Stimulated activated CD4-positive, alpha-beta T cell treated with anti-CD3 and anti-CD28 coated beads, Interleukin-15, amount 100 ng/mL, for 48 hours (primary cell): ENCODE measurements at regions not wholly inside any gene's neighbourhood (a gene's known extent, or its start where the extent isn't known, plus 50 kb on each side); places are given as distances from the start of the nearest gene placed in this dataset.

ENCODE experiments used
- DNase-seq, 2 donors: peaks; one replicate each; pipeline ENCODE4 v3.0.0-alpha.2; 2020; ENCODE audit warnings: low read depth in 2 of 2

DNA sequence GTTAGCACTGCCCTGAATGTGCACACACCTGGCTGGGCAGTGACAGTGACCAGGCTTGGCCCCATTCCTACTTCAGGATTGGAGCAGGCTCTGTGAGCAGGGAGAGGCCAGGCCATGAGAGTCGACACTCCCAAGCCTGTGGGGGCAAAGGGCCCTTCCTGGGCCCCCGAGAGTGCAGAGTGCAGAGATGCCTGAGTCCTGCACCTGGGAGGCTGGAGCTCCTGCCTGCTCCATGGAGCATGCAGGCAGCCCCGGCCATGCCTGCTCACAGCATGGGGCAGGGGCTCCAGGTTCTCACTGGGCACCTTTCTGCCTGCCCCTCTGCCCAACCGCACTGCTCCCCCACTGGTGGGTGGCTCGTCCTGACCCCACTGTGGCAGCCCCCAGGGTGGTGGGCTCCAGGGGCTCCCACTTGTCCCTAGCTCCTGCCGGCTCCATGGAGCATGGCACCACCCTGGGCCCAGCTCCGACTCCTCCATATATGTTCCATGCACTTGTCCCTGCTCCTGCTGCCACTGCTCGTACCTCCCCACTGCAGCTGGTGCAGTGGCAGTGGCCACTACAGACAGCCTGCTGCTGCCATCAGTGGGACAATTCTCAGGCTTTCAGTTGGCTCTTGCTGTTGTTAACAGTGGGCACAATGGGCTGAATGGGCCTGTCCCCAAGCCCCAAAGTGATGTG lies 282.0 kb downstream of the RPRM start:
- no peak for DNase-seq

DNA sequence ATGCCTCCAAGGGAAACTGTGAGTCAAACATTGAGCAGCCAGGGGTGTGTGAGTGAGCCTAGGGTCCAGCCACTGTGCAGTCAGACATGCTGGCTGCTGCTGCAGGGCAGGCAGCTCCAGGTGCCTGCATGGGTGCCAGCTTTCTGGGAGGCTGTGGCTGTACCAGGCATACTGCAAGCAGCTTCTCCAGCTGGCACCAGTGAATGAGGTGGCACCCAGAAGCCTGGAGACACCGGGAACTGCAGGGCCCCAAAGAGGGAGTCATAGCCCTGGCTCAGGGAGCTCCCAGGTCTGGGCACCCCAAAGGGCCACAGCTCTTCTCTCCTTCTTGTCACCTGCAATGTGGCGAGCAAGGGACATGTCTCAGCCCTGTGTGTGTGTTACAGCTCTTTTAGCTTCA lies 283.2 kb downstream of the RPRM start:
- DNase-seq: no peak

DNA sequence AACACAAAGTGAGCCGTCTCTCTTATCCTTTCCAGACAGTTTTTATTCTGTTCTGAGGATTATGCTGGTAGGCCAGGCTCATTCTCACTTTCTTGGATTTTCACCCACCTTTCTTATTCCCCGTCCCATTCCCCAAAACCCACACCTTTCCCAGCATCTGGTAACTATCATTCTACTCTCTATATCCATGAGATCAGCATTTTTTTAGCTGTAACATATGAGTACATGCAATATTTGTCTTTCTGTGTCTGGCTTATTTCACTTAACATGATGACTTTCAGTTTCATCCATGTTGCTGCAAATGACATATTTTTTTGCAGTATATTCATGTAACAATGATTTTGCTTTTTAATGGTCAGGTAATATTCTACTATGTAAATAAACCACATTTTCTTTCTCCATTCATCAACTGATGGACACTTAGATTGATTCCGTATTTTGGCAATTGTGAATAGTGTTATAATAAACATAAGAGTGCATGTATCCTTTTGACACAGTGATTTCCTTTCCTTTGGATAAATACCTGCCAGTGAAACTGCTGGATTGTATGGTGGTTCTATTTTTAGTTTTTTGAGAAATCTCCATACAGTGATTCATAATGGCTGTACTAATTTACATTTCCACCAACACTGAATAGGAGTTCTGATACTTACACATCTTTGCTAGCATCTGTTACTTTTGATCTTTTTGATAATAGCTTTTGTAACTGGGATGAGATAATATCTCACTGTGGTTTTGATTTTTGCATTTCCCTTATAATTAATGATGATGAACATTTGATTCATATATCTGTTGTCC lies 289.3 kb downstream of the RPRM start:
- DNase-seq: no peak

DNA sequence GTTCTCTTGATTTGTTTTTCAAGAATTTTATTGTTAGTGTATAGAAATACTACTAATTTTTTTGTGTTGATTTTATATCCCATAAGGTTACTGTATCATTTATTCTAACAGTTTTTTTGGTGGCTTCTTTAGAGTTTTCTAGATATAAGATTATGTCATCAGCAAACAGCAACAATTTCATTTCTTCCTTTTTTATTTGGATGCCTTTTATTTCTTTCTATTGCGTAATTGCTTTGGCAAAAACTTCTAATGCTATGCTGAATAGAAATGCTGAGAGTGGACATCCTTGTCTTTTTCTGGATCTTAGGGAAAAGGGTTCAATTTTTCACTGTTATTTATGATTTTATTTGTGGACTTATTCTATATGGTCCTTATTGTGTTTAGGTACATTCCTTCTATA lies 298.8 kb downstream of the RPRM start:
- DNase-seq: no peak

DNA sequence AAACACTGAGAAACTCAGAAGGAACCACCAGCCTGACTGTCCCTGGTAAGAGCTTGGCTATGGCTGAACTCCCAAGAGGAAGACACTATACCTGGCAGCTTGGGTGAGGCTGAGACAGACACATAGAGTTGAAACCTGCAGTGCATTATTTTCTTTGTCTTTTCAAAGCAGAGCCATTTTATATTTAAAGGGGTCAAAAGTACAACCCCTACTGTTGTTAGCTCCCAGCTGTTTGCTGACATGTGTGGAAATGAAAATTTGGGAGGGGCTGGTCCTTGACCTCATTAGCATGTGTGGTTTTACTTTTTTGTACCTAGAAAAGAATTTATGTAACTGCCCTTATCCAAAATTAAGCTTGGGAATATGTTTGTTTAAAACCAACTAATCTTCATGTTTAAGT lies 309.0 kb downstream of the RPRM start:
- DNase-seq: no peak

DNA sequence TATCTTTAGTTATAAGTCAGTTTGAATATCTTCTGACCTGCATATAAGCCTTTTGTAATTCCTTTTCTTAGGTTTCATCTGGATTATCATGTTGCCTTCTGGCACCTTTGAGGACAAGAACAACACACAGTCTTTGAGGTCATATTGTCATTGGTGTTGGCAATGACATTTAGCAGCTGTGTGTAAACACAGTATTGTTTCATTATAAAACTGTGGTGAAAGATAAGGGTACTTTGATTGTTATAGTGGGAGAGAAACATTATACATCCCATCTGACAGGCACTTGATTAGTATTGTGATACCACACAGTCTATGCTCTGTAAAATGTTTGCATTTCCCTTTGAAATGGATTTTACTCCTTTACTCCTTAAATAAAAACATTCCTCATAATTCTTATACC lies 313.5 kb downstream of the RPRM start:
- DNase-seq: no peak

DNA sequence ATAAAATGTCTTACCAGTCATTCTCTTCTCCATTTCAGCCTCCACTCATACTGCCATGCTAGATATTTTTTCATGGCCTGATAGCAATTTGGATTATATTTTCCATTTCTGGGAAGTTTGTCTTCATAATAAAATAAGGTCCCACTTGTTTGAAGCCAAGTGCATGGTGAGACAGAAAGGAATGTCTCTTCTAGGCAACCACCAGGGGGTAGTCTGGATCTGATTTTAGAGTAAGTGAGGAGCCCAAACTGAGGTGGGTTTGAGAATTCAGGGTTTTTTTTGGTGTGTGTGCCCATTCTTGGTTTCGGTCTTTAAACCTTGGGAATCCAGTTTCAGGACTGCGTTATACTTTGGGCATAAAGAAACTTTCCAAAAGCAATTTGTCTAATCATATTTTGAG lies 315.5 kb downstream of the RPRM start:
- no peak for DNase-seq

DNA sequence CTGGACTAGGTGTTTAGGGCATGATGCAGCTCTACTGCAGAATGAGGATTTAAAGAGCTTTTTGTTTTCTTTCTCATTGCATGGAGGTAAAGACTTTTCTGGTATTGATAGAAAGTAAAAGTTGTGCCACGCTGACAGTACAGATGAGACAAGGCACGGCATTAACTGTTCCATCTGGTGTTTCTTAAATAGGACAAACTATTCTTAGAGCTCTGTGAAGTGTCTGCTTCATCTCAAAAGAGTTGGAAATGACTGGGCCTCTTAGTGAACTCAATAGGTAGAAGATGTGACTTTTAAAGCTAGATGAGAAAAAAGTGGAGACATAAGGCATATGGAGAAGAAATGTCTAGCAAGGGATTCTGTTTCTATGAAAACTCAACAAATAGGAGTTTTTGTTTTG lies 321.8 kb downstream of the RPRM start:
- DNase-seq: no peak

DNA sequence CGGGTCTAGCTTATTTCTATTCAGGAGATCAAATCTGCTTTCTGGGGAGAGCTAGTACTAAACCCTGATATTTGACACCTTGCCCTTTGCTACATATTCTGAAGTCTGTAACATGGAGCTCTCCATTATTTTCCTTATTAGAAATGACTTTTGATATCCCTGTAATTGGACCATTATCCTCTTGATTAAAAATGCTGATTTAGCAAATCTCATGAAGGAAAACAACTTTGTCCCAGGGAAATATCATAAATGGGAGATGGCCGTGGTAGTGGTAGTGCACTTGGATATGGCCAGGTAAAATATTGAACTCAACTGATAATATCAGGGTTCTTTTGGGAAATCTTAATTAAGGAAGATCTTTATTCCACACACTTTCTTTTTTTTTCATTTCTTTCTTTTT lies 326.5 kb downstream of the RPRM start:
- no peak for DNase-seq

DNA sequence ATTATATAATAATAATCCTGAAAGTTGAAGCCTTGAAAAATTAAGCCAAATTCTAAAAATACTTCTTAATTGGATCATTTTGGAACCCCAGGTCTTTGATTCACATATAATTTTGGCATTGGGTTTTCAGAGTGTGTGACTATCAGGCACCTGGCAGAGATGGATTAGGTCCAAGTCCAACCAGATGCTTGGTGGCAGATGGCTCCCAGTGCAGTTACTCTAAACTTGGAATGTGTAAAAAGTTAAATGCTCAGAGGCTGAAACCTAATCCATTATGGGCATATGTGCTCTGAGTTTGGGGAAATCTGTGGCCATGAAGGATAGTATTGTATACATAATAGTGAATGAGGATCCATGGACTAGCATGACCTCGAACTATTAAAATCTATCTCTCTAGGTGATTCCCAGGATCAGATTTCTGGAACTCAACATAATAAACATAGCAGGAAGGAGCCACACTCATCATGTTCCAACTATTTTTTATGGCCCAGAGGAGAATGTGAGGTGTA lies 333.0 kb downstream of the RPRM start:
- no peak for DNase-seq

DNA sequence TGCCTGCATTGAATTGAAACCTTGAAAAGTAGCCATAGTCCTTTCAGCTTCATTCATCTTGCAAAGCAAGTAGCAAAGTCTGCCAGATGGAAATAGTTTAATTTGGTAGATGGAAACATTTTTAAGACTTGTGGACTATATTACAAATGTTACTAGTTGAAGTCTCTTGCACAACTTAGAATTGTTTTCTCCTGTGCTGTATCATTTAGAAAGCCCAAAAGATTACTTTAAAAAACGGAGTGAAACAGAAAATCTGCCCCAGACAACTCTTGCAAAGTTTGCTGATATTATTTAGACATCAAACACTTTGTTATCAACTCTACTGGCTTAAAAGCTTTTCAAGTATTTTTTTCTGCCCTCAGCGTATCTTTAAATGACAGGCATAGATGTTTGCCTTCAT lies 335.0 kb downstream of the RPRM start:
- no peak for DNase-seq

DNA sequence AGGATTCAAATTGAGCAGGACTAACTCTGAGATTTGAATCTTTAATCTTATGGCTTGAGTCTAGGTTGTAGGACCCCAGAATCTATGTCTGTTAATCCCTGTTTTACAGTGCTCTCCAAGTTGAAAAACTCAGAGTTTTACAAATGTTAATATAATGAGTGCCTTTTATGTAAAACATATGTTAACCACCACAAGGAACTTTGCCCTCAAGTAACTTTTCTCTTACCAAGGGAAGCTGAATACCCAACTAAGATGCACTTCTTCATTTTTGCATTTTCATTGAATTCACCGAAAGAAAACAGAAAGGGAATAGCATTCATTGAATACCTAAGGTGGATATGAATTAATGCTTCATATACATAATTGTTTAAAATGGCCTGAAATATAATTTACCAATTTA lies 338.1 kb downstream of the RPRM start:
- no peak for DNase-seq

DNA sequence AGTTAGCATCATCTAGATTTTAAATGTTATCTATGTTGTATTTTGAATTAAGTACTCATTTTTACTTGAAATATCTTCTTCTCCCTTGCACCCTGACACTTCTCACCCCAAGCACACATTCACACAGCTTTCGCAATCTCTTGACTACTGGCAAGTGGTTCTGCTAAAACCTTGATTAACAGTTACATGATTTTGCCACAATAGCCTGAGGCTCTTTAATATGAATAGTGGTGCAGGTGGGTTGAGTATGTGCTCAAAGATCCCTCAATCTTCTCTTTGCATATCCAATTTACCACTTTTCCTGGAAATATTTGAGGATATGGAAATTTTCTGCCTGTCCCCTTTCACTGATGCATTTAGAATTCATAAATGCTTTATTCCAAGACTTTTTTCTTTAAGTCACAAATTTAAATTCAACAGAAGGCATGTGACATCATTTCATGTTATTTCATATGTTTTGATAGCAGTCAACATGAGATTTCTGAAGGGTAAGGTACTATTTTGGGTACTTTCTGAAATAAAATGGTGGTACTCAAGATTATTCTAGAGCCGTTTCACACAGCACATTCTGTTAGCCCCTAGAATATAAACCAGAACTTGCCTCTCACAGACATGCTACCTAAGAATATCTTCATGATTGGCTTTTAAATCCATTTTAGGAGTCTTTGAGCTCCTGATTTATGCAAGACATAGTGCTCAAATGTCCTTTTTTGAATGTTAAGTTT lies 339.7 kb downstream of the RPRM start:
- DNase-seq: no peak

DNA sequence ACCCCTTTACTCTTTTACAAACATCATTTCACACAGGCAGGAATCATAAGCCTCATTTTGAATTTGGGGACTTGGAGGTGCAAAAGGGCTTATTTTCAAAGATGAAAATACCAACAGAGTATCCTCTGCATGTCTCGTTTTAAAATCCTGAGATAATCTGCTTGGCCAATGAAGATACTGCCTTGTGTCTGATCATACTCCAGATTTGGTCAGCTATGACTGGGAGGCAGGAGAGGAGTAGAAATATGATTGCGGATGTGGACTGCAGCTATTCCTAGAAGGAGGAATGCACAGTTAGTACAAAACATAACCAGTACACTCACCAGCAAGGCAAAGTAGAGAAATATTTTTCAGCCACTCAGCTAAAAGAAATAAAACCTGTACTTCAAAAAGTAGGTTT lies 342.3 kb downstream of the RPRM start:
- DNase-seq: no peak

DNA sequence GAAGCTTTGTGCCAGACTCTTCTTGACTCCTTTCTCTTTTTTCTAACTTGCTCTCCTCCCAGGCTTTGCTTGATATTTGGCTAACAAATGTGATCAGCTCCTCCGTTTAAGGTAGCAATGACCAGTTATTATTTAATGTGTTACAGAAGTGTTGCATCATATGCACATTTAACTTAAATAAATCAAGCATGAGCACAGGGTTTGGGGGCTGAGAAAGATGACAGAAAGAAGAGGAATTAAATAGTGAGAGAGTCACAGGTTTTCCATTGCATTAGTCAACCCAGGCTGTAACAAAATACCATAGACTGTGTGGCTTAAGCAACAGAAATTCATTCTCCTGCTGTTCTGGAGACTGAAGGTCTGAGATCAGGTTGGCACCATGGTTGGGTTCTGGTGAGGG lies 343.8 kb downstream of the RPRM start:
- DNase-seq: no peak

DNA sequence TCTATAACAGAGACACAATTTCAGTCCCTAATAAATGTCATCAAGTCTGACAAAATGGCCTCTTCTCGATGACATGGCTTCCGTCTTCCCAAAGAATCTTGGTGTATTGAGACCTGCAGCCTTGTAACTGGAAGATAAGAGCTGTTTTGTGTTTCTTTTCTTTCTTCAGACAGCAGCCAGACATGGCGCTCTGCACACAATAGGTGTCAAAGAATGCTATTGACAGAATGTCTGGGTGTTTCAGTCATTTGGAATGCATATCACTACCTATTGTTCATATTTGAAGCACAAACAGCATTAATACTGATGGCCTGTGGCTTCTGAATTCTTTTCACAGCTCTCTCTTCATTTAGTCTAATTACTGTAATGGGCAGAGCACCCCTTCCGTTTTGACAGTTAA lies 344.8 kb downstream of the RPRM start:
- DNase-seq: no peak

DNA sequence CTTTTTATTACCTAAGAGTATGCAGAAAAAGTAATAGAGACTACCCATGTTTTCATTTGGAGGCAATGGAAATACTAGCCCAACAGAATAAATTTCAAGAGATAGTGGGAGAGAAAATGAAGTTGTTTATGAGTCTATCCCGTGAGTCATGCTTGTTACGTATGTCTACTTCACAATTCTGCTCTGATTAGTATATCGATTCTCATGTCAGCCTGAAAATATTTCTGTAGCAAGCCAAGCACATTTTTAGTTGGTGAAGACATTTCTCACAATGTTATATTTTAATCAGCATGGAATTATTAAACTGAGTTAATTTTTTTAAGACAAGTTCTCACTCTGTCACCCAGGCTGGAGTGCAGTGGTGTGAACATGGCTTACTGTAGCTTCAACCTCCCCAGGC lies 346.1 kb downstream of the RPRM start:
- DNase-seq: no peak

DNA sequence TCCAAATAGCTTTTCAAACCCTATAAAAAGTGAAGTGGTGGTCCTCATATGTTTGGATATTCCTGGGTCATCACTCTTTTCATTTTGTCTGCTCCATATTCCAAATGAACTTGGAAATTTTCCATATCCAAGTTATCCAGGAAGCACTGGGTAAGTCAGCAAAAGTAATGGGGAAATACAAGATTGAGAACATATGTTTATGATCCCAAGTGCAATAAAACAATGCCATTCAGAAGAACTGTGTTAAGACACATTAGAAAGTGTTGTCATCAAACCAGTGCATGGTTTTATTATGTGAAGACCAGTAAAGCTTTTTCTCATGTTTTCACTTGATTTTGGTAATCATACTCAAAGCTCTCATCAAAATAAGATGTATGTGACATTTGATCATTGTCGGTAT lies 363.4 kb downstream of the RPRM start:
- no peak for DNase-seq

DNA sequence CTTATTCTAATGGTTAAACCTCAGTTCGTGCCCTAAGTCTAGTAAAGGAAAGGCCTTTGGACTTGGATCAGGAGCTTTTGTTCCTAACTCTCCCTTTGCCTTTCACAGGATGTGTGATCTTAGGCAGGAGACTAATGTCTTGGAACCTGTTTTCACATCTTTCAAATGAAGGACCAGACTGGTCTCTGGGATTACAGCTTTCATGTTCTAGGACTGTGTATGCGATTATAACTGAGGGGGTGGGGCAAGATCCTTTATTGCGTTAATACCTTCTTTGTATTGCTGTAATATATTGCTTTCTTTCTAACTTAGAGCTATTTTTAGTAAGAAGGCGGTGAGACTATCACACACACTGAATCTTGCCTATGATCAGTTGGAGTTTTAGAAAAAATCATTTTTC lies 368.1 kb downstream of the RPRM start:
- no peak for DNase-seq

DNA sequence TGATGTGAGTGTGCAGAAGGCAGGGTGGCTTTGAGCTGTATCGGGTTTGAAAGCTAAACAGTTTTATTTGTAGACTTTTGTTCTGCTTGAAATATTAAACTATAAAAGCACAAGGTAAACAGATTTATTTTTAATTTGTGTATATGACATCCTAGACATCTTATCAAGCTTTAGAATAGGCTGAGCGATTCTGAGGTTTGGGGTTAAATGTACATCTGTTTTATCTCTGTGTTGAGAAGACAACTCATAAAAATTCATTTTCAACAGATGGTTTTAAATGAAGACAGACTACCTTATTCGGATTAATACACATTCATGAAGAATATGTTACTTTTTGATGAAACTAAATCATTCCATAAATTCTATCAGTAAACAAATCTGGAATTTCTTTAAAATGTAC lies 368.8 kb downstream of the RPRM start:
- no peak for DNase-seq

DNA sequence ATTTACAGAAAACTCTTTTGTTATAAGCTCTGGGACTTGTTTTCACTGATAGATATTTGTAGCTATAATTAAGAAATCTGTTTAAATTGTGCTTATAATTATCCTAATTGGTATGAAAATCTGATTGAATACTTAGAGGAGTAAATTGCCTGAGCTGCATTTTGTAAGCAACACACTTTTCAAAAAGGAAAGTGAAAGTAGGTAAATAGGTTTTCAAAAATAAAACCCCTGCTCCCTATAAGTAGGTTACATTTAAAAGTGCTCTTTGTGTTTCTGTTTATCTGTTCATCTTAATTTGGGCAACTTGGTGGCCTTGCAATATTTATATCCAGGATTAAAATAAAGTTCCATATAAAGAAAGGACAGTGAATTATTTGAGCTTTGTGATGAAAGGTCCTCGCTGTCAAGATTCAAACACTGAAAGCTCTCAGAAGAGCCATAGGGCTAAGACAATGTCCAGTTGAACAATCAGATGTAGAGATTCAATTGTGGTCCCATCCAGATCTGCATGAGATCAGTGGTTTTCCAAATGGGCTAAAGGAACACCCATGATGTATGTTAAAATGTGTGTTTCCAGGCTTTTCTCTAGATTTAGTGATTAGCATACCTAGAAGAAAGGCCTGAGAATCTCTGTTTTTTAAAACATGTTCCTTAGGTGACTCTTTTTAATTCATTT lies 371.6 kb downstream of the RPRM start:
- DNase-seq: no peak
